HEK293 (cell line): ENCODE measurements at regions not wholly inside any gene's neighbourhood (a gene's known extent, or its start where the extent isn't known, plus 50 kb on each side); places are given as distances from the start of the nearest gene placed in this dataset.

Source experiments
- CTCF ChIA-PET: fragments of 350-600 bp; formaldehyde crosslinking; extraction: SDS; loops from one replicate; lab custom pipeline; 2021; ENCODE audit warnings: antibody characterized with exemption; lab: Yijun Ruan, JAX
- POLR2A ChIA-PET: fragments of 300-600 bp; formaldehyde crosslinking; extraction: SDS; loops from one replicate; lab custom pipeline; 2020; ENCODE audit warnings: antibody characterized with exemption, inconsistent platforms; lab: Yijun Ruan, JAX
- H3K27ac ChIP-seq: fragments of 200-500 bp; sonication (Bioruptor generic); 2 replicates; pipeline ENCODE4 v1.5.1; 2014; ENCODE audit warnings: low read depth, low read length, control low read depth, inconsistent platforms; ENCODE audit errors: extremely low read depth
- H3K36me3 ChIP-seq, 2 experiments: fragments of 200-500 bp in 1 of 2; sonication (Bioruptor generic) in 1 of 2; 1 replicate in 1 of 2; 2 replicates in 1 of 2; pipeline ENCODE4 v1.5.1; 2014 to 2017; ENCODE audit warnings: inconsistent platforms in 2 of 2, low read length in 2 of 2; ENCODE audit not compliant: control insufficient read depth in 2 of 2, insufficient read depth in 1 of 2
- H3K4me1 ChIP-seq: fragments of 200-500 bp; sonication (Bioruptor generic); 2 replicates; pipeline ENCODE4 v1.5.1; 2014; ENCODE audit warnings: mild to moderate bottlenecking, low read length, inconsistent platforms; ENCODE audit not compliant: control insufficient read depth, insufficient read depth
- H3K4me3 ChIP-seq: 2 replicates; pipeline ENCODE4 v1.5.1; 2011; ENCODE audit warnings: low read depth, mild to moderate bottlenecking, control low read depth, low read length, moderate library complexity
- H3K9me3 ChIP-seq: fragments of 200-500 bp; sonication (Bioruptor generic); 2 replicates; pipeline ENCODE4 v1.5.1; 2014; ENCODE audit warnings: low read depth, low read length, inconsistent platforms; ENCODE audit not compliant: control insufficient read depth, insufficient read depth
- FEZF1 ChIP-seq: fragments of 450-650 bp; formaldehyde crosslinking; IDR thresholded peaks from 2 replicates; pipeline ENCODE4 v1.5.1; 2016; ENCODE audit warnings: missing biosample characterization, missing genetic modification characterization
- HOXD13 ChIP-seq: sonication (generic); formaldehyde crosslinking; IDR thresholded peaks from 2 replicates; pipeline ENCODE4 v1.8.0; 2022; ENCODE audit warnings: missing genetic modification reagents, borderline replicate concordance
- SP2 ChIP-seq: fragments of 450-650 bp; formaldehyde crosslinking; IDR thresholded peaks from 2 replicates; pipeline ENCODE4 v1.5.1; 2016; ENCODE audit warnings: missing biosample characterization, missing genetic modification characterization
- ZBTB20 ChIP-seq: fragments of 450-650 bp; formaldehyde crosslinking; IDR thresholded peaks from 2 replicates; pipeline ENCODE4 v1.5.1; 2016; ENCODE audit warnings: missing biosample characterization, missing genetic modification characterization
- ZBTB48 ChIP-seq: fragments of 450-650 bp; formaldehyde crosslinking; IDR thresholded peaks from 2 replicates; pipeline ENCODE4 v1.5.1; 2016; ENCODE audit warnings: missing biosample characterization, missing genetic modification characterization
- ZBTB8A ChIP-seq: fragments of 450-650 bp; formaldehyde crosslinking; IDR thresholded peaks from 2 replicates; pipeline ENCODE4 v1.5.1; 2016; ENCODE audit warnings: missing biosample characterization, missing genetic modification characterization
- ZNF157 ChIP-seq: fragments of 450-650 bp; formaldehyde crosslinking; IDR thresholded peaks from 2 replicates; pipeline ENCODE4 v1.5.1; 2016; ENCODE audit warnings: missing biosample characterization, missing genetic modification characterization
- ZNF16 ChIP-seq: fragments of 450-650 bp; formaldehyde crosslinking; IDR thresholded peaks from 2 replicates; pipeline ENCODE4 v1.5.1; 2016; ENCODE audit warnings: low read depth, missing biosample characterization, missing genetic modification characterization
- ZNF221 ChIP-seq: fragments of 450-650 bp; formaldehyde crosslinking; IDR thresholded peaks from 2 replicates; pipeline ENCODE4 v1.5.1; 2017; ENCODE audit warnings: missing biosample characterization, missing genetic modification characterization, borderline replicate concordance
- ZNF239 ChIP-seq: fragments of 450-650 bp; formaldehyde crosslinking; IDR thresholded peaks from 2 replicates; pipeline ENCODE4 v1.5.1; 2016; ENCODE audit warnings: missing biosample characterization, missing genetic modification characterization
- ZNF335 ChIP-seq: fragments of 450-650 bp; formaldehyde crosslinking; conservative IDR thresholded peaks from 2 replicates; pipeline ENCODE4 v1.5.1; 2016; ENCODE audit warnings: missing biosample characterization, missing genetic modification characterization
- ZNF596 ChIP-seq: fragments of 450-650 bp; IDR thresholded peaks from 2 replicates; pipeline ENCODE4 v1.5.0; 2018; ENCODE audit warnings: missing biosample characterization, mild to moderate bottlenecking, missing genetic modification characterization, moderate library complexity
- ZNF629 ChIP-seq: fragments of 450-650 bp; formaldehyde crosslinking; IDR thresholded peaks from 2 replicates; pipeline ENCODE4 v1.5.1; 2017; ENCODE audit warnings: missing biosample characterization, missing genetic modification characterization
- ZNF837 ChIP-seq: fragments of 450-650 bp; formaldehyde crosslinking; IDR thresholded peaks from 2 replicates; pipeline ENCODE4 v1.5.1; 2016; ENCODE audit warnings: missing biosample characterization, missing genetic modification characterization
- TF ChIP-seq, protein P1 (sequence below): fragments of 450-650 bp; formaldehyde crosslinking; IDR thresholded peaks from 2 replicates; pipeline ENCODE4 v1.5.1; 2016; ENCODE audit warnings: missing biosample characterization, missing genetic modification characterization, borderline replicate concordance
- TF ChIP-seq, protein P2 (sequence below): fragments of 450-650 bp; formaldehyde crosslinking; conservative IDR thresholded peaks from 2 replicates; pipeline ENCODE4 v1.5.1; 2016; ENCODE audit warnings: low read depth, missing biosample characterization, missing genetic modification characterization
- TF ChIP-seq, protein P3 (sequence below): fragments of 450-650 bp; formaldehyde crosslinking; IDR thresholded peaks from 2 replicates; pipeline ENCODE4 v1.5.1; 2016; ENCODE audit warnings: missing biosample characterization, missing genetic modification characterization
- TF ChIP-seq, protein P4 (sequence below): fragments of 450-650 bp; formaldehyde crosslinking; IDR thresholded peaks from 2 replicates; pipeline ENCODE4 v1.5.1; 2017; ENCODE audit warnings: missing biosample characterization, missing genetic modification characterization
- TF ChIP-seq, protein P5 (sequence below): fragments of 450-650 bp; formaldehyde crosslinking; IDR thresholded peaks from 2 replicates; pipeline ENCODE4 v1.5.1; 2016; ENCODE audit warnings: missing biosample characterization, missing genetic modification characterization
- TF ChIP-seq, protein P6 (sequence below): fragments of 450-650 bp; formaldehyde crosslinking; IDR thresholded peaks from 2 replicates; pipeline ENCODE4 v1.5.1; 2016; ENCODE audit warnings: missing biosample characterization, missing genetic modification characterization

DNA sequence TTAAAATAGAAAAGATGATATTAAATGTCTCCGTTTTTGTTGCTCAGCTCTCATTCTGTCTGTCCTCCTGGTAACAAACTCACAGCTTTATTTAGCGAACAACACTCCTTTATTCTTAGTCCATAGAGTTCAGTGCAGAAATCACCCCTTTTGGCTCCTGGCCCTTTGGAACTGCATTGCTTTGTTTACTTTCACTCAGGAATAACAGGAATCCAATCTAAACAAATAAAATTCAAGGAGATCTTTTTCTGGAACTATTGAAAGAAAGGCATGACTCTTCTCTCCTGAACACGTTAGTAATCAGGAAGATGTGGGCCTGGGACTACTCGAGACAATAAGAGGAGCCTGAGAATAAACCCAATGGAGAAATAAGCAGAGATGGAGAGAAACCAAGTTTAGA lies 409.2 kb downstream of the DIPK2A start (continued):
- TF ChIP-seq SP2 (tag by site-specific recombination) (no peak), ZBTB48 (tag by site-specific recombination) (no peak), ZNF335 (tag by site-specific recombination) (no peak)
- TF ChIP-seq, protein P1, sequence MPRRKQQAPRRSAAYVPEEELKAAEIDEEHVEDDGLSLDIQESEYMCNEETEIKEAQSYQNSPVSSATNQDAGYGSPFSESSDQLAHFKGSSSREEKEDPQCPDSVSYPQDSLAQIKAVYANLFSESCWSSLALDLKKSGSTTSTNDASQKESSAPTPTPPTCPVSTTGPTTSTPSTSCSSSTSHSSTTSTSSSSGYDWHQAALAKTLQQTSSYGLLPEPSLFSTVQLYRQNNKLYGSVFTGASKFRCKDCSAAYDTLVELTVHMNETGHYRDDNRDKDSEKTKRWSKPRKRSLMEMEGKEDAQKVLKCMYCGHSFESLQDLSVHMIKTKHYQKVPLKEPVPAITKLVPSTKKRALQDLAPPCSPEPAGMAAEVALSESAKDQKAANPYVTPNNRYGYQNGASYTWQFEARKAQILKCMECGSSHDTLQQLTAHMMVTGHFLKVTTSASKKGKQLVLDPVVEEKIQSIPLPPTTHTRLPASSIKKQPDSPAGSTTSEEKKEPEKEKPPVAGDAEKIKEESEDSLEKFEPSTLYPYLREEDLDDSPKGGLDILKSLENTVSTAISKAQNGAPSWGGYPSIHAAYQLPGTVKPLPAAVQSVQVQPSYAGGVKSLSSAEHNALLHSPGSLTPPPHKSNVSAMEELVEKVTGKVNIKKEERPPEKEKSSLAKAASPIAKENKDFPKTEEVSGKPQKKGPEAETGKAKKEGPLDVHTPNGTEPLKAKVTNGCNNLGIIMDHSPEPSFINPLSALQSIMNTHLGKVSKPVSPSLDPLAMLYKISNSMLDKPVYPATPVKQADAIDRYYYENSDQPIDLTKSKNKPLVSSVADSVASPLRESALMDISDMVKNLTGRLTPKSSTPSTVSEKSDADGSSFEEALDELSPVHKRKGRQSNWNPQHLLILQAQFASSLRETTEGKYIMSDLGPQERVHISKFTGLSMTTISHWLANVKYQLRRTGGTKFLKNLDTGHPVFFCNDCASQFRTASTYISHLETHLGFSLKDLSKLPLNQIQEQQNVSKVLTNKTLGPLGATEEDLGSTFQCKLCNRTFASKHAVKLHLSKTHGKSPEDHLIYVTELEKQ (tag by site-specific recombination) = no peak

DNA sequence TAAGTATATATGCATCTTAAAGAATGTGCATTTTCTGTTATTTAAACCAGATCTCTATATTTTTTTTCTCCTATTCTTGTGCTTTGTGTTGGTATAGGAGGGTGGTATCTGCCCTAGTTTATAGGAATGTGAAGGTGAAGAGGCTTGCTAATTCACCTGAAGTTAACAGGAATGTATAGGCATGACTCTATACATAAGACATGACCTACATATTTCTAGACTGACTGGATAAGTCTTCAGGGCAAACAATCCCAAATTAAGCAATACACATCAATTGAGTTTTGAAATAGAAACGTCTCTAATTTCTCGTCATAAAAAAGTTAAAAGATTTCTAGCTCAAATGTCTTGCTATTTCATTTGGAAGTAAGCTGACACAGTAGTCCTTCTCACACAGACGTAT lies 410.0 kb downstream of the DIPK2A start:
- Histone ChIP-seq H3K4me1 (no peaks in the 10 kb centered on the region), H3K27ac (no peak overlapping the region), H3K9me3 (no peaks in the 10 kb centered on the region), H3K36me3 (no peaks in the 10 kb centered on the region), H3K4me3 (no peak overlapping the region)
- CTCF ChIA-PET = no interaction called here
- POLR2A ChIA-PET = no interaction called here
- TF ChIP-seq HOXD13 (CRISPR knock-in tag) (no peak), ZNF157 (no peak), ZNF629 (tag by site-specific recombination) (no peak), ZBTB8A (tag by site-specific recombination) (no peak), FEZF1 (no peak), ZNF837 (tag by site-specific recombination) (no peak), ZBTB20 (tag by site-specific recombination) (no peak), ZNF239 (tag by site-specific recombination) (no peak), ZNF596 (tag by site-specific recombination) (no peak), ZNF221 (tag by site-specific recombination) (no peak), ZNF16 (tag by site-specific recombination) (no peak)
- TF ChIP-seq, protein P2, sequence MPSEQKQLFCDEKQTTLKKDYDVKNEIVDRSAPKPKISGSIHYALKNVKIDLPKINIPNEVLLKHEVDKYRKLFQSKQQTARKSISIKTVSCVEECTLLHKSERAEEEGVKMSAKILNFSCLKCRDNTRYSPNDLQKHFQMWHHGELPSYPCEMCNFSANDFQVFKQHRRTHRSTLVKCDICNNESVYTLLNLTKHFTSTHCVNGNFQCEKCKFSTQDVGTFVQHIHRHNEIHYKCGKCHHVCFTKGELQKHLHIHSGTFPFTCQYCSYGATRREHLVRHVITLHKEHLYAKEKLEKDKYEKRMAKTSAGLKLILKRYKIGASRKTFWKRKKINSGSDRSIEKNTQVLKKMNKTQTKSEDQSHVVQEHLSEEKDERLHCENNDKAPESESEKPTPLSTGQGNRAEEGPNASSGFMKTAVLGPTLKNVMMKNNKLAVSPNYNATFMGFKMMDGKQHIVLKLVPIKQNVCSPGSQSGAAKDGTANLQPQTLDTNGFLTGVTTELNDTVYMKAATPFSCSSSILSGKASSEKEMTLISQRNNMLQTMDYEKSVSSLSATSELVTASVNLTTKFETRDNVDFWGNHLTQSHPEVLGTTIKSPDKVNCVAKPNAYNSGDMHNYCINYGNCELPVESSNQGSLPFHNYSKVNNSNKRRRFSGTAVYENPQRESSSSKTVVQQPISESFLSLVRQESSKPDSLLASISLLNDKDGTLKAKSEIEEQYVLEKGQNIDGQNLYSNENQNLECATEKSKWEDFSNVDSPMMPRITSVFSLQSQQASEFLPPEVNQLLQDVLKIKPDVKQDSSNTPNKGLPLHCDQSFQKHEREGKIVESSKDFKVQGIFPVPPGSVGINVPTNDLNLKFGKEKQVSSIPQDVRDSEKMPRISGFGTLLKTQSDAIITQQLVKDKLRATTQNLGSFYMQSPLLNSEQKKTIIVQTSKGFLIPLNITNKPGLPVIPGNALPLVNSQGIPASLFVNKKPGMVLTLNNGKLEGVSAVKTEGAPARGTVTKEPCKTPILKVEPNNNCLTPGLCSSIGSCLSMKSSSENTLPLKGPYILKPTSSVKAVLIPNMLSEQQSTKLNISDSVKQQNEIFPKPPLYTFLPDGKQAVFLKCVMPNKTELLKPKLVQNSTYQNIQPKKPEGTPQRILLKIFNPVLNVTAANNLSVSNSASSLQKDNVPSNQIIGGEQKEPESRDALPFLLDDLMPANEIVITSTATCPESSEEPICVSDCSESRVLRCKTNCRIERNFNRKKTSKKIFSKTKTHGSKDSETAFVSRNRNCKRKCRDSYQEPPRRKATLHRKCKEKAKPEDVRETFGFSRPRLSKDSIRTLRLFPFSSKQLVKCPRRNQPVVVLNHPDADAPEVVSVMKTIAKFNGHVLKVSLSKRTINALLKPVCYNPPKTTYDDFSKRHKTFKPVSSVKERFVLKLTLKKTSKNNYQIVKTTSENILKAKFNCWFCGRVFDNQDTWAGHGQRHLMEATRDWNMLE (tag by site-specific recombination) = no peak
- TF ChIP-seq, protein P3, sequence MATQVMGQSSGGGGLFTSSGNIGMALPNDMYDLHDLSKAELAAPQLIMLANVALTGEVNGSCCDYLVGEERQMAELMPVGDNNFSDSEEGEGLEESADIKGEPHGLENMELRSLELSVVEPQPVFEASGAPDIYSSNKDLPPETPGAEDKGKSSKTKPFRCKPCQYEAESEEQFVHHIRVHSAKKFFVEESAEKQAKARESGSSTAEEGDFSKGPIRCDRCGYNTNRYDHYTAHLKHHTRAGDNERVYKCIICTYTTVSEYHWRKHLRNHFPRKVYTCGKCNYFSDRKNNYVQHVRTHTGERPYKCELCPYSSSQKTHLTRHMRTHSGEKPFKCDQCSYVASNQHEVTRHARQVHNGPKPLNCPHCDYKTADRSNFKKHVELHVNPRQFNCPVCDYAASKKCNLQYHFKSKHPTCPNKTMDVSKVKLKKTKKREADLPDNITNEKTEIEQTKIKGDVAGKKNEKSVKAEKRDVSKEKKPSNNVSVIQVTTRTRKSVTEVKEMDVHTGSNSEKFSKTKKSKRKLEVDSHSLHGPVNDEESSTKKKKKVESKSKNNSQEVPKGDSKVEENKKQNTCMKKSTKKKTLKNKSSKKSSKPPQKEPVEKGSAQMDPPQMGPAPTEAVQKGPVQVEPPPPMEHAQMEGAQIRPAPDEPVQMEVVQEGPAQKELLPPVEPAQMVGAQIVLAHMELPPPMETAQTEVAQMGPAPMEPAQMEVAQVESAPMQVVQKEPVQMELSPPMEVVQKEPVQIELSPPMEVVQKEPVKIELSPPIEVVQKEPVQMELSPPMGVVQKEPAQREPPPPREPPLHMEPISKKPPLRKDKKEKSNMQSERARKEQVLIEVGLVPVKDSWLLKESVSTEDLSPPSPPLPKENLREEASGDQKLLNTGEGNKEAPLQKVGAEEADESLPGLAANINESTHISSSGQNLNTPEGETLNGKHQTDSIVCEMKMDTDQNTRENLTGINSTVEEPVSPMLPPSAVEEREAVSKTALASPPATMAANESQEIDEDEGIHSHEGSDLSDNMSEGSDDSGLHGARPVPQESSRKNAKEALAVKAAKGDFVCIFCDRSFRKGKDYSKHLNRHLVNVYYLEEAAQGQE (tag by site-specific recombination) = no peak
- TF ChIP-seq, protein P4, sequence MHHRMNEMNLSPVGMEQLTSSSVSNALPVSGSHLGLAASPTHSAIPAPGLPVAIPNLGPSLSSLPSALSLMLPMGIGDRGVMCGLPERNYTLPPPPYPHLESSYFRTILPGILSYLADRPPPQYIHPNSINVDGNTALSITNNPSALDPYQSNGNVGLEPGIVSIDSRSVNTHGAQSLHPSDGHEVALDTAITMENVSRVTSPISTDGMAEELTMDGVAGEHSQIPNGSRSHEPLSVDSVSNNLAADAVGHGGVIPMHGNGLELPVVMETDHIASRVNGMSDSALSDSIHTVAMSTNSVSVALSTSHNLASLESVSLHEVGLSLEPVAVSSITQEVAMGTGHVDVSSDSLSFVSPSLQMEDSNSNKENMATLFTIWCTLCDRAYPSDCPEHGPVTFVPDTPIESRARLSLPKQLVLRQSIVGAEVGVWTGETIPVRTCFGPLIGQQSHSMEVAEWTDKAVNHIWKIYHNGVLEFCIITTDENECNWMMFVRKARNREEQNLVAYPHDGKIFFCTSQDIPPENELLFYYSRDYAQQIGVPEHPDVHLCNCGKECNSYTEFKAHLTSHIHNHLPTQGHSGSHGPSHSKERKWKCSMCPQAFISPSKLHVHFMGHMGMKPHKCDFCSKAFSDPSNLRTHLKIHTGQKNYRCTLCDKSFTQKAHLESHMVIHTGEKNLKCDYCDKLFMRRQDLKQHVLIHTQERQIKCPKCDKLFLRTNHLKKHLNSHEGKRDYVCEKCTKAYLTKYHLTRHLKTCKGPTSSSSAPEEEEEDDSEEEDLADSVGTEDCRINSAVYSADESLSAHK (tag by site-specific recombination) = no peak
- TF ChIP-seq, protein P5, sequence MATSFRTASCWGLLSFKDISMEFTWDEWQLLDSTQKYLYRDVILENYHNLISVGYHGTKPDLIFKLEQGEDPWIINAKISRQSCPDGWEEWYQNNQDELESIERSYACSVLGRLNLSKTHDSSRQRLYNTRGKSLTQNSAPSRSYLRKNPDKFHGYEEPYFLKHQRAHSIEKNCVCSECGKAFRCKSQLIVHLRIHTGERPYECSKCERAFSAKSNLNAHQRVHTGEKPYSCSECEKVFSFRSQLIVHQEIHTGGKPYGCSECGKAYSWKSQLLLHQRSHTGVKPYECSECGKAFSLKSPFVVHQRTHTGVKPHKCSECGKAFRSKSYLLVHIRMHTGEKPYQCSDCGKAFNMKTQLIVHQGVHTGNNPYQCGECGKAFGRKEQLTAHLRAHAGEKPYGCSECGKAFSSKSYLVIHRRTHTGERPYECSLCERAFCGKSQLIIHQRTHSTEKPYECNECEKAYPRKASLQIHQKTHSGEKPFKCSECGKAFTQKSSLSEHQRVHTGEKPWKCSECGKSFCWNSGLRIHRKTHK (tag by site-specific recombination) = no peak
- TF ChIP-seq, protein P6, sequence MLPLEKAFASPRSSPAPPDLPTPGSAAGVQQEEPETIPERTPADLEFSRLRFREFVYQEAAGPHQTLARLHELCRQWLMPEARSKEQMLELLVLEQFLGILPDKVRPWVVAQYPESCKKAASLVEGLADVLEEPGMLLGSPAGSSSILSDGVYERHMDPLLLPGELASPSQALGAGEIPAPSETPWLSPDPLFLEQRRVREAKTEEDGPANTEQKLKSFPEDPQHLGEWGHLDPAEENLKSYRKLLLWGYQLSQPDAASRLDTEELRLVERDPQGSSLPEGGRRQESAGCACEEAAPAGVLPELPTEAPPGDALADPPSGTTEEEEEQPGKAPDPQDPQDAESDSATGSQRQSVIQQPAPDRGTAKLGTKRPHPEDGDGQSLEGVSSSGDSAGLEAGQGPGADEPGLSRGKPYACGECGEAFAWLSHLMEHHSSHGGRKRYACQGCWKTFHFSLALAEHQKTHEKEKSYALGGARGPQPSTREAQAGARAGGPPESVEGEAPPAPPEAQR (tag by site-specific recombination) = no peak
